DND-41 (cell line): ENCODE measurements at regions not wholly inside any gene's neighbourhood (a gene's known extent, or its start where the extent isn't known, plus 50 kb on each side); places are given as distances from the start of the nearest gene placed in this dataset.

ENCODE experiments used
- ATAC-seq: fragments of 200-7000 bp; cut with Tn5 transposase; 3 replicates; pipeline ENCODE4 v1.9.1; 2021; ENCODE audit warnings: low read depth; ENCODE audit not compliant: insufficient read depth
- DNase-seq: peaks from one replicate; pipeline ENCODE4 v3.0.0-alpha.2; 2020
- H2AFZ ChIP-seq: 2 replicates; pipeline ENCODE4 v1.6.0; 2012; ENCODE audit warnings: low read depth, low read length
- H3K27ac ChIP-seq: 2 replicates; pipeline ENCODE4 v1.5.1; 2012; ENCODE audit warnings: low read length, inconsistent platforms
- H3K27me3 ChIP-seq: fragments of 200-600 bp; sonication (generic); 2 replicates; pipeline ENCODE4 v1.6.0; 2012; ENCODE audit warnings: low read length, mild to moderate bottlenecking, inconsistent platforms; ENCODE audit not compliant: insufficient read depth, poor library complexity
- H3K36me3 ChIP-seq: 2 replicates; pipeline ENCODE4 v1.5.1; 2012; ENCODE audit warnings: low read length, inconsistent platforms; ENCODE audit not compliant: insufficient read depth
- H3K4me1 ChIP-seq: 2 replicates; pipeline ENCODE4 v1.5.1; 2012; ENCODE audit warnings: mild to moderate bottlenecking, low read length; ENCODE audit not compliant: insufficient read depth
- H3K4me2 ChIP-seq: 2 replicates; pipeline ENCODE4 v1.6.0; 2012; ENCODE audit warnings: mild to moderate bottlenecking, moderate library complexity, low read length, inconsistent platforms; ENCODE audit not compliant: insufficient read depth
- H3K4me3 ChIP-seq, 2 experiments: fragments of 200-600 bp in 1 of 2; shearing (Covaris generic) in 1 of 2; 2 replicates each; pipeline ENCODE4 v1.5.1; 2012 to 2016; ENCODE audit warnings: inconsistent platforms in 2 of 2, low read length in 2 of 2, mild to moderate bottlenecking in 2 of 2, low read depth in 1 of 2, moderate library complexity in 1 of 2
- H3K79me2 ChIP-seq: 2 replicates; pipeline ENCODE4 v1.6.0; 2012; ENCODE audit warnings: low read length, inconsistent platforms; ENCODE audit not compliant: insufficient read depth
- H3K9ac ChIP-seq: 2 replicates; pipeline ENCODE4 v1.6.0; 2012; ENCODE audit warnings: low read depth, mild to moderate bottlenecking, inconsistent platforms, low read length, moderate library complexity
- H3K9me3 ChIP-seq: 2 replicates; pipeline ENCODE4 v1.5.1; 2012; ENCODE audit warnings: low read length, moderate library complexity, mild to moderate bottlenecking, inconsistent platforms; ENCODE audit not compliant: insufficient read depth, severe bottlenecking
- H4K20me1 ChIP-seq: 2 replicates; pipeline ENCODE4 v1.6.0; 2012; ENCODE audit warnings: low read length; ENCODE audit not compliant: insufficient read depth
- EZH2 ChIP-seq: IDR thresholded peaks from 3 replicates; pipeline ENCODE4 v1.6.1; 2012; ENCODE audit warnings: borderline replicate concordance, low read depth, mild to moderate bottlenecking, moderate library complexity, low read length, inconsistent platforms; ENCODE audit not compliant: severe bottlenecking
- TF ChIP-seq, protein P1 (sequence below): IDR thresholded peaks from 2 replicates; pipeline ENCODE4 v1.5.1; 2012; ENCODE audit warnings: borderline replicate concordance, low read length, moderate library complexity, mild to moderate bottlenecking; ENCODE audit not compliant: poor library complexity, severe bottlenecking; ENCODE audit errors: extremely low read depth

DNA sequence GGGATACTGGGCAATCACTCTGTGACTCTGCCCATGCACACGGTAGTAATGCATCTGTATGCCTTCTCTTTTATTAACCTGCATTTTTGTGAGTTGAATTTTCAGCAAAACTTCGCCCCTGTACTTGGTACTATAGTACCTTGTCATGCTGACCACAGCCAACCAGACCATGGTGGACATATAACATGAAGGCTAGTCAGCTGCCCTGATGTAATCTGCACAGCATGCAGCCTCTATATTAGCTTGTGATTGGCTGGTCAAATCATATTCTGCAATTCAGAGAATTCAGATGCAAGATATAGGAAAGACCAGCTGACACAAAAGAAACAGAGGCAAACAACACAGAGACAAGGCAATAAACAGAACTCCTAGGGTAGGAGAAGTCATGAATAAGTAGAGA lies 200.9 kb upstream of the JARID2 start:
- Histone ChIP-seq H3K9me3 (no peaks in the 10 kb centered on the region), H3K27me3 (no peaks in the 10 kb centered on the region), H3K4me2 (no peak overlapping the region), H3K36me3 (no peaks in the 10 kb centered on the region), H3K4me1 (no peaks in the 10 kb centered on the region), H3K79me2 (no peaks in the 10 kb centered on the region), H4K20me1 (no peaks in the 10 kb centered on the region), H3K9ac (no peak overlapping the region), H3K4me3 (no peak overlapping the region), H3K27ac (no peak overlapping the region), H2AFZ (no peak overlapping the region)
- DNase-seq (no peak), ATAC-seq (no peak)
- TF ChIP-seq, protein P1, sequence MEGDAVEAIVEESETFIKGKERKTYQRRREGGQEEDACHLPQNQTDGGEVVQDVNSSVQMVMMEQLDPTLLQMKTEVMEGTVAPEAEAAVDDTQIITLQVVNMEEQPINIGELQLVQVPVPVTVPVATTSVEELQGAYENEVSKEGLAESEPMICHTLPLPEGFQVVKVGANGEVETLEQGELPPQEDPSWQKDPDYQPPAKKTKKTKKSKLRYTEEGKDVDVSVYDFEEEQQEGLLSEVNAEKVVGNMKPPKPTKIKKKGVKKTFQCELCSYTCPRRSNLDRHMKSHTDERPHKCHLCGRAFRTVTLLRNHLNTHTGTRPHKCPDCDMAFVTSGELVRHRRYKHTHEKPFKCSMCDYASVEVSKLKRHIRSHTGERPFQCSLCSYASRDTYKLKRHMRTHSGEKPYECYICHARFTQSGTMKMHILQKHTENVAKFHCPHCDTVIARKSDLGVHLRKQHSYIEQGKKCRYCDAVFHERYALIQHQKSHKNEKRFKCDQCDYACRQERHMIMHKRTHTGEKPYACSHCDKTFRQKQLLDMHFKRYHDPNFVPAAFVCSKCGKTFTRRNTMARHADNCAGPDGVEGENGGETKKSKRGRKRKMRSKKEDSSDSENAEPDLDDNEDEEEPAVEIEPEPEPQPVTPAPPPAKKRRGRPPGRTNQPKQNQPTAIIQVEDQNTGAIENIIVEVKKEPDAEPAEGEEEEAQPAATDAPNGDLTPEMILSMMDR: no peak
- TF ChIP-seq EZH2: no peak

DNA sequence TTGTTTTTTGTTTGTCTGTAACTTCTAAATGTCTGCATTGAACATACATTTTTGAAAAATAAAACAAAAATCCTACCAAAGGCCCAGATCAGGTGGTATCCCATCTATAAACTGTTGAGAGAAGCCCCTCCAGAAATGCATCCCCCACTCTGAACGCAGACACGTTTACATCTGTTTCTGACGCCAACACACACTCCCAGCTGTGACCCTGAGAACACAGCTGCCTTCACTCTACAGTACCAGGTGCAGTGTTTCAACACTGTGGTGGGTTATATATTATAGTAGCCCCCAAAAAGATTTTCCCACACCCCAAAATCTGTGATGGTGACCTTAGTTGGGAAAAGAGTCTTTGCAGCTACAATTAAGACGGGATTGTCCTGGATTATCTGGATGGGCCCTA lies 199.1 kb upstream of the JARID2 start:
- Histone ChIP-seq H3K9me3 (no peaks in the 10 kb centered on the region), H3K27ac (no peak overlapping the region)
- ATAC-seq: no peak

DNA sequence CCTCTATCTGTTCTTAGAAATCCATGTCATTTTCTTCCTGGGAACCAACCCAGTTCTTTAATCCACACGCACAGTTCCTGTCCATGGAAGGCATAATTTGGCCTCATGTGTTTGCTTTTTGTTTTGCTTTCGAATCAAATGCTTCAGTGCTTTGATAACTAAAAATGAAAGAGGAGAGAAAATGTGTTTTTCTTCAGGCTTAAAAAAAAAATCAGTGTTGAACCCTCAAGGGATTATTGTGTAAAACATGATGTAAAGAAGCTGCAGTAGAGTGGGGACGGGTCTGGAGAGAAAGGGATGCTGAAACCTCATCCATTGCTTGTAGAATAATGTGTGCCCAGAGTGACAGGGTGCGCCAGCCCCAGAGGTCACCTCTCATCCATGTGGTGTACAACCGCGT lies 197.5 kb upstream of the JARID2 start:
- H3K4me2 ChIP-seq: no peak overlapping the region
- ATAC-seq (no peak), DNase-seq (no peak)
- H3K27me3 ChIP-seq: no peaks in the 10 kb centered on the region
- no peak overlapping the region for H3K27ac ChIP-seq
- H3K4me3 ChIP-seq: no peak overlapping the region
- no peaks in the 10 kb centered on the region for H4K20me1 ChIP-seq
- no peaks in the 10 kb centered on the region for H3K4me1 ChIP-seq
- H2AFZ ChIP-seq: 0 out of 2 replicates have a peak overlapping the region, but pooled peaks have one; percentile 1
- no peaks in the 10 kb centered on the region for H3K9me3 ChIP-seq
- H3K36me3 ChIP-seq: no peaks in the 10 kb centered on the region
- no peaks in the 10 kb centered on the region for H3K79me2 ChIP-seq
- TF ChIP-seq EZH2: no peak
- TF ChIP-seq, protein P1: no peak
- H3K9ac ChIP-seq: no peak overlapping the region

More for the DNA sequence above, 199.1 kb upstream of the JARID2 start:
- no peaks in the 10 kb centered on the region for H4K20me1 ChIP-seq
- no peaks in the 10 kb centered on the region for H3K79me2 ChIP-seq
- H3K36me3 ChIP-seq: no peaks in the 10 kb centered on the region
- no peak overlapping the region for H2AFZ ChIP-seq
- H3K4me3 ChIP-seq: no peak overlapping the region
- H3K4me1 ChIP-seq: no peaks in the 10 kb centered on the region
- H3K4me2 ChIP-seq: no peak overlapping the region
- no peak overlapping the region for H3K9ac ChIP-seq
- no peaks in the 10 kb centered on the region for H3K27me3 ChIP-seq
- TF ChIP-seq, protein P1: no peak
- TF ChIP-seq EZH2: no peak
- no peak for DNase-seq
